HL-60/S4 treated with retinoic acid at 250 ng/mL for 4 days and 3 days (cell line): ENCODE measurements at regions not wholly inside any gene's neighbourhood (a gene's known extent, or its start where the extent isn't known, plus 50 kb on each side); places are given as distances from the start of the nearest gene placed in this dataset.
"Not testable (repeated sequence)": the region's sequence is repeated elsewhere in the genome, so short reads cannot be mapped to it uniquely, and the experiment has no call there.

Source experiments
- in situ Hi-C: fragments of 300-500 bp; cut with MboI; formaldehyde crosslinking; loops from 2 replicates; pipeline ENCODE4 v1.7.0; 2022; ENCODE audit warnings: low sequenced_read_pairs

GRCh38 chr4:169898095-169898494 lies 128.1 kb downstream of the MFAP3L start:
- in situ Hi-C loops: no loop called here

DNA sequence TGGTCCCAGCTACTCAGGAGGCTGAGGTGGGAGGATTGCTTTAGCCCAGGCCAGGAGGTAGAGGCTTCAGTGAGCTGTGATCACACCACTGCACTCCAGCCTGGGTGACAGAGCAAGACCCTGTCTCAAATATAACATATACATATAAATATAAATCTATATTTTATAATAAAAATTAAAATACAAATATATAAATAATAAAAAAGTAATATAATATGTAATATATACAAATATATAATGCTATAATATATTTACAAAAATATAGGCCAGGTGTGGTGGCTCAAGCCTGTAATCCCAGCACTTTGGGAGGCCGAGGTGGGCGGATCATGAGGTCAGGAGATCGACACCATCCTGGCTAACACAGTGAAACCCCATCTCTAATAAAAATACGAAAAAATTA lies 131.4 kb downstream of the MFAP3L start:
- in situ Hi-C loops: not testable (repeated sequence)

DNA sequence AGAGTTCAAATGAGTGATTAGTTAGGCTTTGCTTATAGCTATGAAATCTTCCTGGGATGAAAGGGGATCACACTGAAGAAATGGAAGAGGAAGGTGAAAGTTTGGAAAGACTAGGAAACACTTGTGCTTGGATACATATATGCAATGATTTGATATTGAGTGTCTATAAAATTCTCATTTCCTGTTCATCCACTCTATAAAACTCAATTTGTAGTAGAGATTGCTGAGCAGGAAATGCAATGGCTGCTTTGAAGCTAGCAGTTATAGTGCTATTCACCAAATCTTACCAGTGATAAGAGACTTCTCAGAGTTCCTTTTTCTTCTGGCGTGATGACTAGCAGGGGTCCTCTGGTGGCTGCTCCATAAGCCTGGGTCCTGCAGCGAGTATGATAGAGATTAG lies 128.1 kb upstream of the HPF1 start:
- in situ Hi-C loops: no loop called here

DNA sequence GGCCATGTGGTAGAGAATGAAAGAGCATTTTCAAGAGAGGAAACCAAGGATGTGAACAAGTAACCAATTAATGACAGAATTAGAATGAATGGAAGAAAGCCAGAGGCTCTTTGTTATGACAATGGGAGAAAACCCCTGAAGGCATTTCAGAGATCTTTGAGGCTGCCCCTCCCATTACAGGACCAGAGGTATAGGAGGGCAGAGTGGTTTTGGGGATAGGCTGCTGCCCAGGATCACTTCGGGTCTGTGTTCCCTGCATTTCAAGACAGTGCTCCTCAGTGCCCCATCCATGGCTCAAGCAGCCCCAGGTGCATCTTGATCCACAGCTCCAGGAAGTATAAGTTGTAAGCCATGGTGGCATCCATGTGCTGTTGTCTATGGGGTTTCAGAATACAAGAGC lies 124.0 kb upstream of the HPF1 start:
- in situ Hi-C loops: no loop called here

DNA sequence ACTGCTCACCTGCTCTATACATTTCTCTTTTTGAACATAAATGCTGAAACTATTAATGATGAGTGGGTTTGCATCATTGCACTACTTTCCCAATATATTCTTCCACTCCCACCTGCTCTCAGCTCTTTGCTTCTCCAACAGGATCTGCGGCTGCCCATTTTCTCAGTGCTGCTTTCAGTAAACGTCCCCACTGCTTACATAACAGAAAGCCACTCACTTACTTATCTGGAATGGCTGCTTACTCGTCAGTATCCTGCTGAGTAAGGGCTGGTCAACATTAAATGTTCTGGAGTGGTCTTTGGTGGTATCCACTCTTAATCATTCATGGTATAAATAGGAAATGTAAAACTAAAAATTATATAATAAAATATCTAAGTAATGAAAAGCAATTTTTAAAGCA lies 112.8 kb upstream of the HPF1 start:
- in situ Hi-C loops: no loop called here

DNA sequence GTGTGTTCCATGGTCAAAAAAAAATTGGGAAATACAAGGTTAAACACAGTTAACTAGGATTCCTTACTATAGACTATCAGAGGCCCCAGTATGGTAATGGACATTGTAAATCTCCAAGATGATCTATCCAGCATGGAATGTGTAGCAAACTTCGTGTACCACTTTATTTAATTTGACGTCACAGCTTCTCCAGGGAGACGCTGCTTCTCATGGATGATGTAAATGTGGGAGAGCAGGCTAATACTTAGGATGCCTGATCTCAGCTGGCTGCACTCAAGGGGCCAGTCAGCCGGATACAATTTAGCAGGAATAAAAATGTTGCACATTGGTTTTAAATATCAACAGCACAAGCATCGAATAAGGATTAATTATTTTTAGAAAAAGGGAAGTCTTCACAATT lies 111.7 kb upstream of the HPF1 start:
- in situ Hi-C loops: no loop called here

DNA sequence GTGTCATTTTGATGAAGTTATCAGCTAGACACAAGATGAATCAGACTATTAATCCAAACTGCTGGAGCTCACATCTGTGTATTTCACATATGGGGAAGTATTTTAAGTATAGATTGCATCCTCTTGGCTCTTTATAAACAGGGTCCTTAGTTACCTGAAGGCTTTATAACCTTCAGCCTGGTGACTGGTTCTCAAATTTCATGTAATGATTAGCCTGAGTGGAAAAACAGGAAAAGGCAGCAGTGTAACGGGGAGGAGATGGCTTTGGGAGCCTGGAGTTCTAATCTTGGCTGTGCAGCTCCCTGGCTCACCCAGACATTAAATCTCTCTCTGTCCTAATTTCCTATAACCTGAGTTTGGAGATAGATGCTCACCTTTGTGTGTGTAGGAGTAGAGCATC lies 103.8 kb upstream of the HPF1 start:
- in situ Hi-C loops: no loop called here

- in situ Hi-C loops: no loop called here
These were observed 101.8 kb upstream of the HPF1 start for GRCh38 chr4:169859366-169860216.

DNA sequence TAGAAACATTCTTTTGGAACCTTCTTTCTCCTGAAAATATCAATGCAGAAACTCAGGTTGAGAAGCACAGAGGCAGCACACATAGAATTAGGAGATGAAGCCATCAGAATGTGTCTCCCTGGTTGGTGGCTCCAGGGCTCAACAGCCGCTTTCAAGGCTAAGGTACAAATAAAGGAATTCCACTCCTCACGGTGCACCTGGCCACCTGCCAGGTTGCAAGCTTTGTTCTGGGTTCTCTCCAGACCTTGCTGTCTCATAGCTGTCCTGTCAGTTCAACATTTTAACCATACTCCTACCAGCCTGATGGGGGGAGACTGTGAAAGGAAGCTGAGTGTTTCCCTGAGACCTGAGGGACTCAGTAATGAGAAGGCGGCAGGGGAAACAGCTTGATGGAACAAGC lies 96.3 kb upstream of the HPF1 start:
- in situ Hi-C loops: no loop called here

- in situ Hi-C loops: no loop called here
These were observed 94.7 kb upstream of the HPF1 start for GRCh38 chr4:169852481-169852880.

DNA sequence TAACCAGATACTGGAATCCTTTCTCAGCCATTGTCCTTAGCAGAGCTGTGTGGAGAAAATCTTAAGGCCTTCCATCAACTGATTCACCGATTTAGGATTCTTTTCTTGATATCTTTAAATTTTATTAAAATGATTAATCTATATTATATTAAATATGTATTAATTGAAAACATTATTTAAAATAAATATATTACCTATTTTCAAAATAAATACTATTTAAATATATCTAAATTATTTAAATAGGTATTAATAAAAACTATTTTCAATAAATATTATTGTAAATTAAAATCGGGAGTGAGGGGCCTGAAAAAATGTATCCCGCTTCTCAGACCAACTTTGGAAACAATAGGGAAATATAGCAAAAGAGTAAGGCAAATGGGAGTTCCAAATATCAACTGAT lies 94.0 kb upstream of the HPF1 start:
- in situ Hi-C loops: no loop called here

DNA sequence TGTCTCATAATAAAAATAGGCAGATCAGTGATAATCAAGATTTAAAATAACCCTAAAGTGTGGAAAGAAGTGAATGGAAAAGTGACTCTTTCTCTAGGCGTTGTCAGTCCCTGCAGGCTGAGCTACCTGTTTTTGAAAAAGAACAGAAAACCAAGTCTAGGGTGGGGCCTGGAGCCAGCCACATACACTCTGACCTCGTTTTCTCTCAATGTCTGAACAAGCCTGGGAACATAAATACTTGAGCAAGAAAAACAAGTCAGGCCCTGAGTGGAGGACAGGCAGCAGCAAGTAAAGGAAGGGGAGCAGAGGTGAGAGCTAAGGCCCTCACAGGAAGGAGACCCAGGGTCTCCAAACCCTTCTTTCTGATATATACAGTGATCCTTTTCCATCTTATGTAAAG lies 91.7 kb upstream of the HPF1 start:
- in situ Hi-C loops: no loop called here

GRCh38 chr4:169848018-169848417 lies 90.3 kb upstream of the HPF1 start:
- in situ Hi-C loops: no loop called here

DNA sequence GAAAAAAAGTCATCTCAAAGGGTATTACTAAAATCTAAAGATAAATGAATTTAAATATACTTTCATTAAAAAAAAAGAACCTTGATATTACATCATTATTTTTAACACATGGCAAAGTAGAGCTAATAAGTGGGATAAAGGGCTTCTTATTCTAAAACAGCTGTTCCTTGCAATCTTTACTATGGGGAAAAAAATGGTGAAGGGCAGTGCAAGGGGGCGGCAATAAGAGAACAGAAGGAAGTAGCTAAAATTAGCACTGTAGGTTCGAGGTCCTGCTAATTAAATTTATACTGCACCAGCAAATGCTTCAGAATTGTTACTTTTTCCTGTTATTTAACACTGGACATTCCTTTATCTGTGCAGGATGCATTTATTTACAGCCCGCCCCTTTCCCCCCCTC lies 89.4 kb upstream of the HPF1 start:
- in situ Hi-C loops: no loop called here

DNA sequence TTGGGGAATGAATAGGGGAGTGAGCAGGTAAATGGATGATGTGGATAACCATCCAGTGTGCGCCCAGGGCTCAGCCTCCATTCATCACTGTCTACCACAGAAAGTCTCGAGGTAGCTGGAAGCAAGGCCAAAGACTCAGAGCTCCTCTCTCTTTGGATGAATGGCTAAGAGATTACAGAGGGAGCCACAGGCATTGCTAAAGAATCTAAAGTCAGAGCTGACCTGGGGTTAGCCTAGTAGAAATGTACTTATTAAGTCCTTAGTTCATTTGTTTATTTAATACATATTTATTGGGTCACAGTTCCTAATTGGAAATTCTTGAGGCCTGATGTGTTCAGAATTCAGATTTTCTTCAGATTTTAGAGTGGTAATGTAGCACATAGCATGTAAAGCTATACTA lies 88.7 kb upstream of the HPF1 start:
- in situ Hi-C loops: no loop called here

DNA sequence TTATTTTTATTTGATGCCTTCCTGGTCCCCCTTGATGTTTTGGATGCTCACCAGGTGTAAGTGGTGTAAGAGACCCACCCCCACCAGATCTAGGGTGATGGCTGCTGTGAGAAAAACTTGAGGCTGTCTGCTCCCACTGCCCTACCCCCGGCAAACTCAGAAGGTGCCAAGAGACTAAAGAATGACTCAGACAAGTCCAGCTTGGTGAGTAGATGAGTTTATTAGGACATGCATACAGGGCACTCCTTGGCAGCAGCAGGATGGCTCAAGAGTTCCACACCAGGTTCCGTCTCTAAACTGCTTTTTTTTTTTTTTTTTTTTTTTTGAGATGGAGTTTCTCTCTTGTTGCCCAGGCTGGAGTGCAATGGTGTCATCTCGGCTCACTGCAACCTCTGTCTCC lies 84.0 kb upstream of the HPF1 start:
- in situ Hi-C loops: no loop called here

DNA sequence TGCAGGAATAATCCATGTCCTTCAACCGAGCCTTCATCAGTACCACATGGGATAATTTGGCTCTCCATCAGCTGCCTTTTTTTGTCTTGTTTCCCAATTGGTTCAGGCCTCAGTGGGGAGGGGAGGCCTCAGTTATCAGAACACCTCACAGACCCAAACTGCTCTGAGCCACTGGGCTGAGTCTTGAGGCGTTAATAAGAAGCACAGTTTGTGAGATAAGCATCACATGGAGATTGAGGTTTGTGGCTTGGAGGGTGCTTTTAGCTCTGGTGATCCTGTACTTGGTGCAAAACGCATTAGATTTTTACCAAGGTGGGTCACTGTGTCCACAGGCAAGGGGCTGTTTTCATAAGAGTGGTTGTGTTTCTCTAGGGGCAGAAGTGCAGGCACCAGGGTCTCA lies 82.8 kb upstream of the HPF1 start:
- in situ Hi-C loops: no loop called here

DNA sequence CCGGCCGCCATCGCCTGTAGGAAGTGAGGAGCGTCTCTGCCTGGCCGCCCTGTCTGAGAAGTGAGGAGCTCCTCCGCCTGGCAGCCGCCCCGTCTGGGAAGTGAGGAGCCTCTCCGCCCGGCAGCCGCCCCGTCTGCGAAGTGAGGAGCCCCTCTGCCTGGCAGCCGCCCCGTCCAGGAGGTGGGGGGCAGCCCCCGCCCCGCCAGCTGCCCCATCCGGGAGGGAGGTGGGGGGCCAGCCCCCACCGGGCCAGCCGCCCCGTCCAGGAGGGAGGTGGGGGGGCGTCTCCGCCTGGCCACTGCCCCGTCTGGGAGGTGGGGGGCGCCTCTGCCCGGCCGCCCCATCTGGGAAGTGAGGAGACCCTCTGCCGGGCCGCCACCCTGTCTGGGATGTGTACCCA lies 70.6 kb upstream of the HPF1 start:
- in situ Hi-C loops: not testable (repeated sequence)

DNA sequence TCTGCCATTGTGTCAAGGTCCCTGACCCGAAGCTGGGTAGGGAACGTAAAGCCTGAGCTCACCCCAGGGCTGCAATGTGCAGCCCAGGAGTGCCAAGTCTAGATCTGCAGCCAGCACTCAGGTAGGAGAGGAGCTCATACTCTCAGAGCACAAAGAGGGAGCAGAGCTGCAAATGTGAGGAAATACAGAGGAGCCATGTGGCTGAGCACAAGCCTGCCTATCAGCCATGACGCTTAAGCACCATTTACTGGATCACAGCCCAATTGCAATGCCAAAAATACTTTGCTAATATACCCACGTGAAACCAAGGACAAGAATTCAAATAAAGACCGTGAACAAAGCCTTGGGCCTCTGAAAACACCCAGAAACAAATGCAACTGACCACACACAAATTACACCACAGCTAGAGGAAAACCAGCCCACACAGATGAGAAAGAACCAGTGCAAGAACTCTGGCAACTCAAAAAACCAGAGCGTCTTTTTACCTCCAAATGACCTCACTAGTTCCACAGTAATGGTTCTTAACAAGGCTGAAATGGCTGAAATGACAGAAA lies 69.0 kb upstream of the HPF1 start:
- in situ Hi-C loops: no loop called here

DNA sequence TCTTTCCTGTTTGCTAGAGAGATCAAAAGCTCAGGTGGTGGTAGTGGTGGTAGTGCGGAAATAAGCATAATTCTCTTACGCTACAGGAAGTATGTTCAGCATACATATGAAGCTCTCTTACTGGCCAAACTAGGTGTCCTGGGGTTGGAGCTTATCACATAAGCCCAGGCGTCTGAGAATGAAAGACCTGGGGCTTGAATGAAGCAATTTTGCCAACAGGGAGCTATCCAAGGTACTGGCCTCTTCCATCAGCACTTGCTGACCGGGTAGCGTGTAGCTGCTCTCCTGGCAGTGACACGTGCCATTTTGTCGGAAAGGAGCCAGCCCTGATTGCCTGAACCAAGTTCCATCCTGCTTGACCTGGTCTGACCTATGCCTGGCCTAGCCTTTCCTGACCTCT lies 65.9 kb upstream of the HPF1 start:
- in situ Hi-C loops: loop anchor here (25.0 kb wide), 1 partner anchor 214 kb away; the partner anchor contains the start of gene MFAP3L

GRCh38 chr4:169821402-169821801 lies 63.7 kb upstream of the HPF1 start:
- in situ Hi-C loops: loop anchor here (25.0 kb wide), 1 partner anchor 216 kb away; the partner anchor contains the start of gene MFAP3L

GRCh38 chr4:169818063-169818679 lies 60.4 kb upstream of the HPF1 start:
- in situ Hi-C loops: loop anchor here (25.0 kb wide), 1 partner anchor 219 kb away; the partner anchor contains the start of gene MFAP3L
